ENCODE measurements at regions not wholly inside any gene's neighbourhood (a gene's known extent, or its start where the extent isn't known, plus 50 kb on each side); places are given as distances from the start of the nearest gene placed in this dataset.
"Not testable (repeated sequence)": the region's sequence is repeated elsewhere in the genome, so short reads cannot be mapped to it uniquely, and the experiment has no call there.

GRCh38 chr12:89151536-89151935, 200.8 kb downstream of the DUSP6 start:
- DNase-seq, result no peak

DNA sequence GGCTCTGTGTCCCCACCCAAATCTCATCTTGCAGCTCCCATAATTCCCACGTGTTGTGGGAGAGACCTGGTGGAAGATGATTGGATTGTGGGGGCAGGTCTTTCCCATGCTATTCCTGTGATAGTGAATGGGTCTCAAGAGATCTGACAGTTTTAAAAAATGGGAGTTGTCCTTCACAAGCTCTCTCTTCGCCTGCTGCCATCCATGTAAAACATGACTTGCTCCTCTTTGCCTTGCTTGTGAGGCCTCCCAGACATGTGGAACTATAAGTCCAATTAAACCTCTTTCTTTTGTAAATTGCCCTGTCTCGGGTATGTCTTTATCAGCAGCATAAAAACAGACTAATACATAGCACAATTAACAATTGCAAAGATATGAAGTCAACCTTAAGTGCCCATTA, 201.5 kb downstream of the DUSP6 start:
- DNase-seq, result not testable (repeated sequence)

DNA sequence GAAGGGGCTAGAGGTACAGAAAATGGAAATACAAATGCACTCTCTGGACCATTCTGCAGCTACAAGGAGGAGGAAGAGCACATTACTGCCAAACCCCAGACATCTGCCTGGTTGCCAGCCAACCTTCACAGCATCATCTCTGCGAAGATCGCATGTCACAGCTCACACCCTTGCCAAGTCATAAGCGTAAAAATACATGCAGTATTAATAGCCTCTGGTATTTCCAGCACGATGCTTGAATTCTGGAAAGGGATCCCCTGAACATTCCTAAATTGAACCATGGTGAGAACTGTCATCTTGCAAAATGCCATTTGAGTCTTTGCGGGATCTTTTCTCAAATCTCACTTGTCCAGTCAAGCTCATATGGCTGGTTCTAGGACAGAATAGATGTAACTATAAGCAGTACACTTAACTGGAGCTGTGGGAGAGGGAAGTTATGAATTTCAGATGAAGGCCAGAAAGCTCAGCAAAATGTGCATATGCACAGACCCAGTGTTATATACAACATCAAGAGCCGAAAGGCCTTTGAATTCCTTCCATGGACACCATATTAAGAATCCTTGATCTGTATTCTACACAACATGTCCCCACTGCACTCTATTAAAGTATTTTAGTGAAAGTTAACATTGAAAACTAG, 211.6 kb downstream of the DUSP6 start:
- DNase-seq, result no peak

DNA sequence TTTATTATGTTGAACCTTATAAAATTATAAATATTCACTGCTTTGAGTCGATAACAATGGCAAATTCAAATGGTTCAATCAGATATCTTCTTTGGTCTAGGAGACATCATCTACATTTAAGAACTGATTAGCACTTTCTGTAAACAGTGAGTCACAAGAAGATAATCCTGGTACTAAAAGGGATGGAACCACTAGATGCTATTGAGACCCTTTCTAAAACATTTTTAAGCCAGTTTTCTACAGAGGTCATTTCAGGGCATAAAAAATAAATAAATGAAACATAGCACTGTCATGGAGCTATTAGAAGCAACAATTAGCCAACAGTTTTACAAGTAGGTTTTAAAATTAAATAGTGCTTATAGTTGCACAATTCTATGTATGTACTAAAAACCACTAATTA, 212.2 kb downstream of the DUSP6 start:
- no peak for DNase-seq

DNA sequence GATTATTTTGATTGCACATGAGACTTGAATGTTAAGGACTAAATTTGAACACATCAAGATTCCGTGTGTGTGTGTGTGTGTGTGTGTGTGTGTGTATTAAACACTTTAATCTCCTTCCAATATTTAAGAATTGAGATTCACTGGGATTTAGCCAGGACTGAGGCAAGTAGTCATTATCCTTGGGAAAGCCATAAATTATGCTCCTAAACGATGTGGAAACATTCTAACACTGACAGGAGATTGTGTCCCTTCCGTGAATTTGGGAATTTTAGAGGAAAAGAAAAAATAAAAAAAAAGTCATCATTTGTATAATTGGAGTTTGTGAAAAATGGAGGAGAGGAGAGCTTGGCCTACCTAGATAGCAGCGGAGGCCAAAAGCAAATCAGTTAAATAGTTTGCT, 212.9 kb downstream of the DUSP6 start:
- no peak for DNase-seq

DNA sequence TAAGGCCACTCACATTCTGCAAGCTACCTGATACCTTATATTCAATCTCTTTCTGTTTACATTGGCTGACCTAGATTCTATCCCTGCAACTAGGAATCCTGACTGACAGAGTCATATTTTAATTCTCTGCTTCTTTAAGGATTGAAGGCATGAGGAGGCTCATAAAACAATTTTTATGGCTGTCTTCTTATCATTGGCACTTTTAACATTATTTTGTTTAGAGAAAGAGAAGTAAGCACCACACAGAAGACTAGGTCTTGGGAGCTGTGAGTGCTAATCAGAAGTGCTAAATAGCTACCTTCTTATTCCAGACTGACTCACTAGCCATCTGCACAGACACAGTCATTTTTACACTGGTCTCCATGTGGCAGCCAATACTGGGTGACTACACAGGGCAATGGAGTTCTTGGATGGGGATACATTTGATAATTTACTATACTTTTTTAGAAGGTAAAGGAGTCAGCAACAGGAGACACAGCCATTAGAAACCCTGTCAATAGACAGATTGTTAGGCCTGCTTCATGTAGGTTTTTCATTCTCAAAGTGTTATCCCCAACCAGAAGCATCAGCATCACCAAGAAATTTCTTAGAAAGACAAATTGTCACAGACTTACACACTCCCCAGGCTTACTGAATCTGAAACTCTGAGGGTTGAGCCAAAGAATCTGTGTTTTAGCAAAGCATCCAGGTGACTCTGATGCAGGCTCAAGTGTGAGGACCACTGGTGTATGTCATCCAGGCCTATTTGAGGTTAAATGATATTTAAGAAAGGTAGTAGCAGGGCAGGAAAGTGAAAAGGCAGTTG, 214.1 kb downstream of the DUSP6 start:
- DNase-seq, result no peak

DNA sequence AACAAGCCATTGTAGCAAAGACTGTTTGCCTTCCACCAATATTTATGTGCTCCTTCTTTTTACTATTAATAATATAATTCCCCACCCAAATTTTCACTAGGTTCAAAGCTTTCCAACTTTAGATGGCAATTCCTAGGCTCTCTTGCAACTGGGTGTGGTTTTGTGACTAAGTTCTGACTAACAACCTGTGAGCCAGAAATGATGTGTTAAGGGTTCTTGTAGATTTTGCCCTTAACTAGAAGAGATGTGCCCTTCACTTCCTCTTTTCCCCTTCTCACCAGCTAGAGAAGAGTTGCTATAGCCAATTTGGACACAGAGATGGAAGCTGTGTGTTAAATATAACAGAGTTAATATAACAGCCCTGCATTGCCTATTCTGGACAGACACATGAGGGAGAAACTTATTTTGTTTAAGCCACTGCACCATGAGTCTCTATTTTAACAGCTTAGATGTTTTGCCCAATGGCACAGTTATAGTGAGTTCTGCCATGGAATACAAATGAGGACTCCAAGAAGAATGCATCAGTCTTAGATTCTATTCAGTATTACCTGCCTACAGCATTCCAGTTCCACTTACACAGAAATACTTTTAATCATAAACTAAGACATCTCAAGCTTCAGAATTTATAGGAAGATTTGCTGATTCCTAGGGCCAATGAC, 216.2 kb downstream of the DUSP6 start:
- no peak for DNase-seq

DNA sequence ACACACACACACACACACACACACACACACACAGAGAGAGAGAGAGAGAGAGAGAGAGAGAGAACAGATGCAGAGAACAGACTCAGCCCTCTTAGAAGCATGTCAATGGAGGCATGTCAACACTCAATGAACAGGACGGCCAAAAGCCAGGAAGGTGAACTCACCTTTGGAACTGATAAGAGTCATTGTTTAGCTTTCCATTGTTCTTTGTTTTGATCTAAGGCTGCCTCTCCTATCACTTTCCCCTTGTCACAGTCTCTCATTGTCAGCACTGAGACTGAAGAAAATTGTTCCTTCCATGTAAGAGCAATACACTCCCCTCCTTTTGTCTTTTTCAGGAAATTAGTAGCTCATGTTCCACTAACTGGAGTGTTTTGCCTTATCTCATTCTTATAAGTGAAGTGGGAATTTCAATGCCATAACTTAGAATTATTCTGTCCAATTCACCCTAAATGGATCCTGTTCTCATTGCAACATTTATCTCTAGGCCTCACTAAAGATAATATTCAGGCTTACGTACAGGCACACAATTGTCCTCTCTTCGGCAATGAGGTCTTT, 218.0 kb downstream of the DUSP6 start:
- no peak for DNase-seq

DNA sequence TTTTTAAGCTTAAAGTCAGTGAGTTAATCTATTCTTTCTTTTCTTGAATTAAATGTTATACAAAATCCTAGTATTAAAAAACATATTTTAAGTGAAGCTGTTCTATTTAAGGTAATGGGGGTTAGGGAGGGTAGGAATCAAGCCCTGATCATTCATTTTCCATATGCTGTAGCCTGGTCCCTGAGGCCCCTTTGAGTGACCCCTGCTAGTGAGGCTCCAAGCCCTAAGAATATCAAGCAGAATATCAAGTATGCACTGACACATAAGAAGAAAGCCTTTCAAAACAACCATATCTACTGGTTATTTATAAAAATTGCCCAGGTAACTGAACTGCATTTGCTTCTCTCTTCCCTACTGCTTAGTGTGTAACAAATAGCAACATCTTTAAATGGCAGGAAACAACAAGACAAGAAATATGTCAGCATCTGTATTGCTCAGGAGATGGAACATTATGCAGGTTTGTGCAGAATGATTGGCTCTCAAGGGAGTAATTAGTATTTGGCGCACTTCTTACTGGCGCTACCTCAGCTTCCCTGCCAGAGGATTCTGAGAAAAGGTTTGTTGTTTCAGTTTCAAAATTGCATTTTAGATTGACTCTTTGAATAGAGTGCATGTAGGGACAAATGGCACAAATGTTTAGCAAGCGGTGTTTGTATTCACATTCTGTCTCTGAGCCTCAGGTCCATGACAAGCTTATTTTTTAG, 223.0 kb downstream of the DUSP6 start:
- DNase-seq, result no peak

DNA sequence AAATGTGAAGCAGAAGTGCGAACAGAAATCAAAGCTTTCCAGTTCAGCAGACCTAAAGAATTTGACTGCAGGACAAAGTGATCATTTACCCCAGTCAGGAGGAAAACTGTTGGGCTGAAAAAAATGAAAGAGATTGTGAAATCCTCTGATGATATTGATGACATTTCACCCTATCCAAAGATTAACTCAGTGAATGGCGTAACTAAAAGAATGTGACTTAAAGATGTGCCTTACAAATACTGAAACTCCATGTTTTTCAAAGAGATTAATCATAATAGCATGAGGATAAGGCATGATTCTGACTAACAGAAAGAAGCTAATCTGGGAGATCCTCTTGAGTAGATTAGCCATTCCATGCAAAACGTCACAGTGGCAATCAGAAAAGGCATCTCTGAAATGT, 225.6 kb downstream of the DUSP6 start:
- DNase-seq, result no peak

DNA sequence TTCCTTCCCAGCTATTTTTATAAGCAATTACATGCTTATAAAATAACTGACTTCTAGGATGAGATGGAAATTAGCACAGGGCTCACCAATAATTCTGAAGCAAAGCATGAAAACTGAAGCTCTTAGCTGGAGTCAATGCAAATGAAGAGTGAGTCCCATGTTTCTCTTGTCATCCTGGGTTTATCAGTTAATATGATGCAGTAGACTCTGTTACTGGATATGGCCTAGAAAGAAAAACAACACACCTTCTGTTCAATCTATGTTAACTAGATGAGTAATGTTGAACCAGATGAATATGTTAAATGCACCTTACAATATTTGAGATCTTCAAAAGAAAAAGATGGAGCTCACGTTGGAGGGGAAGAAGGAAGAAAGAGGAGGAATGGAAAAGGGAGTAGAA, 229.4 kb downstream of the DUSP6 start:
- DNase-seq, result no peak

DNA sequence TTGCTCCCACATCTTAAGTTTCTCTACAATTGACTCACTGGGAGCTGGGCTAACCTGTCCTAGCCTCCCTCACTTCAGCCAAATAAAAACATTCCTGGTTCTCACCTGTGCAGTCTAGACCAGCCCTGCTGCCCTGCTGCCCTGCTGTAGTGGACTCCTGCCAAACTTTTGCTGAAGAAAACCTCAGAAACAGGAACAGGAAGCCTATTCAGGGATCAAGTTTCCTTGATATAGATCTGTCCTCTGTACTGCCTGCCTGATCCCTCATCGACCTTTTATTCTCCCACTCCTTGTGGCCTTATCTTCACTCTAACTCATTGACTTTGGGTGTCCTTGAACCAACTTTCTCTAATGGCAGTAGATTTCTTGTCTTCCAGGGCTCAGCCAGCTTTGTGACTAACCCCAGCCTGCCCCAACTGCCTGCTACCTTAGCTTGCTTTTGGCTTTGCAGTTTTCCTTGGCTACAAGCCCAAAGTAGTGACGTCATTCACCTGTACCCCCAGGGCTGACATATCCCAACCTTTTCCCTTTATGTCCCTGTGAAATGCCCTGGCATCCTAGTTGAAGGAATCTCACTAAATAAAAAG, 234.8 kb downstream of the DUSP6 start:
- DNase-seq, result no peak

DNA sequence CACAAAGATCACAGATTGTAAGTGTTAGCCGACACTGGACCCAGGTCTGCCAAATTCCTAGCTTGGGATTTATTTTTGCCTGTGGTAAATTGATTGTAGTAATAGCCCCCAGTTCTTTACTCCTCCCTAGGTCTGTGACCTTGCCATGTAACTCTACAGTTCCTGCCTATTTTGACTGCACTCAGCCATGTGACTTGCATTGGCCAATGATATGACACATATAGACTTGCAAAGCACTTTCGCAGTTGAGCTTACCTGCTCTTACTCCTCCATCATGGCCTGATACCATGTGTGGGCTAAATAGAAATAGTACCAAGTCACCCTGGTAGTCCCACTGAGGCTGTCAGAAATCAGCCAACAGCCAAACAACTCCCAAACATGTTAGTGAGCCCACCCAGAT, 240.3 kb downstream of the DUSP6 start:
- no peak for DNase-seq

GRCh38 chr12:89108265-89108664, 244.0 kb downstream of the DUSP6 start:
- no peak for DNase-seq

- DNase-seq, result no peak
These were observed 245.4 kb downstream of the DUSP6 start for GRCh38 chr12:89106950-89107349.

DNA sequence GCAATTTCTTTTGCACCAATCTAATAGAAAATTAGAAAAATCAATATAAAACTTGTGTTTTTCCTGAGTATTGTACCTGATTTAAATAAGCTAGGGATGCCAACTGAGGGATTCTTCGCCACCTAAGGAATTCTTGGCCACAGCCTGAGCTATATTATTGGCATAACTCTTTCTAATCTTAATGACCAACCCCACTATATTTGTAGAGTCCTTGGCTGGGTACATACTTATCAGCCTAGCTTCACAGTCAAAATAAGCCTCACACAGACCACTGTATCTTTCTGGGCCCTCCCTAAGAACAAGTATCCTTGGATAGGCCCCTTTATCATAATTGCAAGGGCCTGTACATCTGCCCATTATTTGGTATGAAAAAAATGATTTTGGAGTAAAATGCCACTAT, 247.1 kb downstream of the DUSP6 start:
- DNase-seq, result no peak

GRCh38 chr12:89103831-89104230, 248.5 kb downstream of the DUSP6 start:
- DNase-seq, result no peak

GRCh38 chr12:89101440-89101839, 250.9 kb downstream of the DUSP6 start:
- DNase-seq, result no peak

- DNase-seq, result no peak
These were observed 253.7 kb downstream of the DUSP6 start for GRCh38 chr12:89098441-89099112.

DNA sequence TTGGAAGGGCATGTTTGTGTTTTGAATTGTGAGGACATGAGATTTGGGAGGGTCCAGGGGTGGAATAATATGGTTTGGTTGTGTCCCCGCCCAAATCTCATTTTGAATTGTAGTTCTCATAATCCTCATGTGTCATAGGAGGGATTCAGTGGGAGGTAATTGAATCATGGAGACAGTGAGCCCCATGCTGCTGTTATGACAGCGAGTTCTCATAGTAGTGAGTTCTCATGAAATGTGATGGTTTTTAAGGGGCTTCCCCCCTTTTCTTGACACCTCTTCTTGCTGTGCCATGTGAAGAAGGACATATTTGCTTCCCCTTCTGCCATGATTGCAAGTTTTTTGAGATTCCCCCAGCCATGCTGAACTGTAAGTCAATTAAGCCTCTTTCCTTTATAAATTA, 260.0 kb downstream of the DUSP6 start:
- no peak for DNase-seq

- no peak for DNase-seq
These were observed 260.9 kb downstream of the DUSP6 start for GRCh38 chr12:89091293-89091841.

DNA sequence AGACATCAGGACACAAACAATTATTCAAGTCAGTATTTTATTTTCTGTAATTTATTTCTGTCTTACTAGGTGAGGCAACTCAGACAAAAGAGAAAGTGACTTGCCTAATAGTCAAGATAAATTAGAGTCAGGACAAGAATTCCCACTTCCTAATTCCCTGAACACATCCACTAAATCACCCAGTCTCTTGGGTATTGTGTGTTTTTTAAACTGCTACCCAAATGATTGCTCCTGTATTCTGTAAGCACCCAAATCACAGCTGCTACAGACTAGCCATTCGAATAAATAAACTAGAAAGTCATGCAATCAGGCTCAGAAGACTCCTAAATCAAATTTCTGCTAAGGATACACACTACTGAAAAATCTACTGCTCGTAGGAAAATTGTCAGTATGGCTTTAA, 263.0 kb downstream of the DUSP6 start:
- DNase-seq, result no peak

All from NCI-H187 treated with DMSO at 0.1 percent for 48 hours (cell line).